Astrocyte of the cerebellum (primary cell): ENCODE measurements at regions not wholly inside any gene's neighbourhood (a gene's known extent, or its start where the extent isn't known, plus 50 kb on each side); places are given as distances from the start of the nearest gene placed in this dataset.
"Not testable (repeated sequence)": the region's sequence is repeated elsewhere in the genome, so short reads cannot be mapped to it uniquely, and the experiment has no call there.

Experiments
- DNase-seq: peaks from one replicate; pipeline ENCODE4 v3.0.0-alpha.2; 2011; ENCODE audit warnings: low read depth
- H3K4me3 ChIP-seq: 2 replicates; pipeline ENCODE4 v1.5.1; 2011; ENCODE audit warnings: mild to moderate bottlenecking, low read depth, low read length, moderate library complexity
- CTCF ChIP-seq: IDR thresholded peaks from 2 replicates; pipeline ENCODE4 v1.5.1; 2012; ENCODE audit warnings: low read length, low read depth, moderate library complexity, mild to moderate bottlenecking; ENCODE audit errors: missing control alignments
- in situ Hi-C: cut with HindIII; loops from 2 replicates; pipeline ENCODE4 v1.10.0; 2017; ENCODE audit warnings: low sequenced_read_pairs

DNA sequence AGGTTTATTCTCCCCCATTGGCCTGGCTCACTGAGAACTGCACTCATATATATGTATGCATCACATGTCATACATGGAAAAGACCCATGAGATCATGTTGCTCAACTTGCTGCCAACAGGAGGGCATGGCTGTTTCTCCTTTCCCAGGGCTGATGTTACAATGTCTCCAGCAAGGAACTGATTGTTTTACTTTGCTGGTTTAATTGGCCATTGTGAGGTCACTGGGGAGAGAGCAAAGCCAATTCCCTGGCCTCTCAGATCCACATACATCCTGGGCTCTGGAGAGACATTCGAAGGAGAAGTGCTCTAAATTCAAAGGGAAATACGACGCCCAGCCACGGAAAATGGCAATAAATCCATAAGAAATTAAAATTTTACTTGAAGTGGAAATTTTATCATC lies 287.8 kb downstream of the WDR11 start:
- no peak overlapping the region for H3K4me3 ChIP-seq
- no peak for TF ChIP-seq CTCF
- in situ Hi-C loops: no loop called here
- DNase-seq: no peak

DNA sequence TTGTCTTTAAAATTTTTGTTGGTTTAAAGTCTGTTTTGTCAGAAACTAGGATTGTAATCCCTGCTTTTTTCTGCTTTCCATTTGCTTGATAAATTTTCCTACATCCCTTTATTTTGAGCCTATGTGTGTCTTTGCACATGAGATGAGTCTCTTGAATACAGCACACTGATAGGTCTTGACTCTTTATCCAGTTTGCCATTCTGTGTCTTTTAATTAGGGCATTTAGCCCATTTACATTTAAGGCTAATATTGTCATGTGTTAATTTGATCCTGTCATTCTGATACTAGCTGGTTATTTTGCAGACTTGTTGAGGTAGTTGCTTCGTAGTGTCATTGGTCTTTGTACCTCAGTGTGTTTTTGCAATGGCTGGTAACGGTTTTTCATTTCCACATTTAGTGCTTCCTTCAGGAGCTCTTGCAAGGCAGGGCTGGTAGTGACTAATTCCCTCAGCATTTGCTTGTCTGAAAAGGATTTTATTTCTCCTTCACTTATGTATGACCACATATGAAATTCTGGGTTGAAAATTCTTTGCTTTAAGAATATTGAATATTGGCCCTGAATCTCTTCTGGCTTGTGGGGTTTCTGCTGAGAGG lies 294.7 kb downstream of the WDR11 start:
- in situ Hi-C loops, DNase-seq: not testable (repeated sequence)

DNA sequence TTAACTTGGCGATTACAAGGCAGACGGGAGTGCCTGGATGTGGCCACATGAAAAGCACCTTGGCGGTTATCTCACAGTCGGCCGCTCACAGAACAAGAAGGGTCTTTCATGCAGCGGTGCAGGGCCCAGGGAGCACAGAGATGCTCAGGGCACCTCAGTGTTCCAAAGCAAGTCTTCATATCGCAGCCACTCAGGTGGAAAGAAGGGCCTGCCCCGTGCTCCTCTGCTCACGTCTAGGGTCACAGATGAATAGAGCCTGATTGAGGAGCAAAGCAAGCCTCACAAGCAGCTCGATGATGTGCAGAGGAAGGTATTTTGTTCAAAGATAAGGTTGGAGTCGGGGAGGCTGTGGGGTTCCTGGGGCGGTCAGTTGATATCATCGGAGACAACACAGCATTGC lies 297.8 kb downstream of the WDR11 start:
- in situ Hi-C loops: no loop called here
- no peak overlapping the region for H3K4me3 ChIP-seq
- DNase-seq: no peak
- TF ChIP-seq CTCF: no peak

More for the DNA sequence above, 294.7 kb downstream of the WDR11 start:
- H3K4me3 ChIP-seq: not testable (repeated sequence)

GRCh38 chr10:121152033-121152432 lies 300.9 kb downstream of the WDR11 start:
- no peak for TF ChIP-seq CTCF
- H3K4me3 ChIP-seq: no peak overlapping the region
- DNase-seq: no peak
- in situ Hi-C loops: no loop called here

GRCh38 chr10:121152935-121153334 lies 301.8 kb downstream of the WDR11 start:
- no peak for DNase-seq
- in situ Hi-C loops: no loop called here
- no peak for TF ChIP-seq CTCF
- H3K4me3 ChIP-seq: no peak overlapping the region

DNA sequence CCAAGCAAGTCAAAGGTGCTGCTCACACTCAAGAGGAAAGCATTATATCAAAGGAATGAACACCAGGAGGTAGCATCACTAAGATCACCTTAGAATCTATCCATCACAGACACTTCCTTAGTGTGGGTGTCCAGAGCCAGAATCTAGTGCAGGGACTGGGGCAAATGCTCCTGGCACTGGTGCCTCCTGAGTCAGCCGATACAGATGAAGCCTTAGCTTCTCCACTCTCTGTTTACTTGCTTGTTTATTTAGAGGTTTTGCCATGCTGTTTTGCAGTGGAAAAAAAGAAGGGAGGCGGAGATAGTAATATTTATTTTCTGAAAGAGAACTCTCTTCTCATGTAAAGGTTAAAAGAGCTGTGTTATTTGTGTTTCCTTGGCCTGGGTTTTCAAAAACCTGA lies 303.1 kb downstream of the WDR11 start:
- no peak for TF ChIP-seq CTCF
- H3K4me3 ChIP-seq: no peak overlapping the region
- DNase-seq: no peak
- in situ Hi-C loops: no loop called here

DNA sequence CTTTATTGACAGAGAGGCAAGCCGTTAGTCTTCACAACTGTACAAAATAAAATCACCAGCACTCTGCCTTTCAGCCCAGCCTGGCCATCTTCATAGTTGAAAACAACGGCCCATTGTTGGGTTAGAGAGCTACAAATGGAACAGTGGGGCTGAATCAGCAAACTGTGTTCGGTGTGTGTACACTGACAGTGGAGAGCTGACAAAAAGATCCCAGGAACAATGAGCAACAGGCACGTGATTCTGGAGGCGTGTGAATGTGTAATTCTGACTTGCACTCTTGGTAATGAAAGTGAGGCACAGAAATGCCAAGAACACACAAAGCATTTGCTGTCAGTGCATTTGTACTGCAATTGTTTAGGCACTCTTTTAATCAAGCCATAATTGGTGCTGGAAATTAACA lies 303.7 kb downstream of the WDR11 start:
- no peak for DNase-seq
- no peak for TF ChIP-seq CTCF
- no peak overlapping the region for H3K4me3 ChIP-seq
- in situ Hi-C loops: no loop called here
